ENCODE measurements at regions not wholly inside any gene's neighbourhood (a gene's known extent, or its start where the extent isn't known, plus 50 kb on each side); places are given as distances from the start of the nearest gene placed in this dataset.

DNA sequence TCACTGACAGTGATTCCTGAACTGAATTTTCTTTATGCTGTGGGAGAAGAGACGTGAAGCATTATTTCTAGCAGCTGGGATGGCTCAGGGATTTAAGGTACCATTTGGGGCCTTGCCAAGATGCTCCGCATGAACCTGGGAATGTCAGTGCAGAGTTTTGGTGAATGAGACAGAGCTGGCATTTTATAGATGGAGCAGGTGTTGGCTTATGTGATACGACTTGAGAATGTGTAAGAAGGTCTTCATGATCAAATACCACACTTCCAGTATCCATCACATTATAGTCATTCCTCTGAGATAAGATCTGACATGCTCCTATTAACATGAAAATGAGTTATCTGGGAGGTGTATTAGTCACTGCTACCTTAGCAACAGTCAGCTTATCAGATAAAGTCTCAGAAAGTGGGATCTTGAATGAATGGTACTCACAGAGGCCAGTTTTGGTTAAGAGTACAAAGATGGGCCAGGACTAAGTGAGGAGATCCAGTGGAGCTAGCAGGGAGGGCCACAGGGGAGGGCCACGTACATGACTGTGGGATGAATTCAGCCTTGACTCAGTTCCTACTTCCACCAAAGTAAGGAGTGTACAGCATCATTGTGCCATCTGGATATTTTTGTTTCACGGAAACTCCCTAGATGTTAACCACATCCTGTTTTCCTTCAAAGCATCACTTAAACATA is 116.7 kb downstream of the SPCS3 start:
- DNase-seq = peak; percentile 39
- no peaks in the 10 kb centered on the region for H3F3A ChIP-seq (ENCODE audit: insufficient read depth, low read length)
- H2AFZ ChIP-seq (ENCODE audit: low read length) = no peak overlapping the region
- H3K27me3 ChIP-seq (replicated peaks; ENCODE audit: insufficient read depth, low read length) = no peaks in the 10 kb centered on the region
- H3K4me1 ChIP-seq (ENCODE audit: low read length) = peaks cover 12% of the 10 kb centered on the region; the same call in 1 of the 2 replicates
- no peak overlapping the region for H3K4me3 ChIP-seq (ENCODE audit: low read length)
- no peaks in the 10 kb centered on the region for H3K9me2 ChIP-seq (replicated peaks; ENCODE audit: insufficient read depth, low read length)
- TF ChIP-seq, protein P1, sequence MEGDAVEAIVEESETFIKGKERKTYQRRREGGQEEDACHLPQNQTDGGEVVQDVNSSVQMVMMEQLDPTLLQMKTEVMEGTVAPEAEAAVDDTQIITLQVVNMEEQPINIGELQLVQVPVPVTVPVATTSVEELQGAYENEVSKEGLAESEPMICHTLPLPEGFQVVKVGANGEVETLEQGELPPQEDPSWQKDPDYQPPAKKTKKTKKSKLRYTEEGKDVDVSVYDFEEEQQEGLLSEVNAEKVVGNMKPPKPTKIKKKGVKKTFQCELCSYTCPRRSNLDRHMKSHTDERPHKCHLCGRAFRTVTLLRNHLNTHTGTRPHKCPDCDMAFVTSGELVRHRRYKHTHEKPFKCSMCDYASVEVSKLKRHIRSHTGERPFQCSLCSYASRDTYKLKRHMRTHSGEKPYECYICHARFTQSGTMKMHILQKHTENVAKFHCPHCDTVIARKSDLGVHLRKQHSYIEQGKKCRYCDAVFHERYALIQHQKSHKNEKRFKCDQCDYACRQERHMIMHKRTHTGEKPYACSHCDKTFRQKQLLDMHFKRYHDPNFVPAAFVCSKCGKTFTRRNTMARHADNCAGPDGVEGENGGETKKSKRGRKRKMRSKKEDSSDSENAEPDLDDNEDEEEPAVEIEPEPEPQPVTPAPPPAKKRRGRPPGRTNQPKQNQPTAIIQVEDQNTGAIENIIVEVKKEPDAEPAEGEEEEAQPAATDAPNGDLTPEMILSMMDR (IDR thresholded peaks at IDR 0.05; ENCODE audit: low read length) = no peak
- TF ChIP-seq EZH2 (optimal IDR thresholded peaks at IDR 0.05; ENCODE audit: low read depth, low read length) = no peak
- H3K4me2 ChIP-seq (ENCODE audit: low read depth, low read length) = no peak overlapping the region
- H3K79me2 ChIP-seq (ENCODE audit: low read length) = no peaks in the 10 kb centered on the region
- no peaks in the 10 kb centered on the region for H3K36me3 ChIP-seq (replicated peaks; ENCODE audit: insufficient read depth, low read length)
- H3K27ac ChIP-seq (ENCODE audit: low read length) = no peak overlapping the region
- H3K9me3 ChIP-seq (replicated peaks; ENCODE audit: insufficient read depth, low read length) = no peaks in the 10 kb centered on the region
- H4K20me1 ChIP-seq (ENCODE audit: insufficient read depth, low read length) = no peaks in the 10 kb centered on the region
- H3K9ac ChIP-seq (ENCODE audit: low read length) = no peak overlapping the region

DNA sequence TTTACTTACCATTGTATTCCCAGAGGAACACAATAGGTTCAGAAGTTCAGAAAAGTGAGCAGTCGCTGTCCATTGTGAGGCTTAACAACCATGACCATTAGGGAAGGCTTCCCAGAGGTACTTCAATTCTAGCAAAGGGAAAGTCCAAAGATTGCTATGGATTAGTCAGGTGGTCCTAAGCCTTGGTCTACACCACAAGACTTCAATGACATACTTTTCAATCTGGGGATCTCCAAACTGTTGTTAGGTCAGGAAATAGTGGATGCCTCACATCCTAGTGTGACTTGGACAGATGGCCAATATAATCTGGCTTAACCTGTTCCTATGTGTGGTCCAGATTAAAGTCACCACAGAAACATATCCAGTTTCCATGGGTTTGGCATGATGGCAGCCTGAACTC is 118.0 kb downstream of the SPCS3 start:
- TF ChIP-seq EZH2 (optimal IDR thresholded peaks at IDR 0.05; ENCODE audit: low read depth, low read length) (no peak), EZH2phosphoT487 (IDR thresholded peaks at IDR 0.05; ENCODE audit: low read length) (no peak)
- TF ChIP-seq, protein P1 (IDR thresholded peaks at IDR 0.05; ENCODE audit: low read length) = no peak
- no peaks in the 10 kb centered on the region for H4K20me1 ChIP-seq (ENCODE audit: insufficient read depth, low read length)
- no peak overlapping the region for H3K27ac ChIP-seq (ENCODE audit: low read length)
- H3K9me2 ChIP-seq (replicated peaks; ENCODE audit: insufficient read depth, low read length) = no peaks in the 10 kb centered on the region
- no peak overlapping the region for H3K4me3 ChIP-seq (ENCODE audit: low read length)
- no peak for DNase-seq
- H2AFZ ChIP-seq (ENCODE audit: low read length) = no peak overlapping the region
- H3K27me3 ChIP-seq (replicated peaks; ENCODE audit: insufficient read depth, low read length) = no peaks in the 10 kb centered on the region
- no peak overlapping the region for H3K9ac ChIP-seq (ENCODE audit: low read length)
- H3K36me3 ChIP-seq (replicated peaks; ENCODE audit: insufficient read depth, low read length) = no peaks in the 10 kb centered on the region
- peaks cover 12% of the 10 kb centered on the region; the same call in 1 of the 2 replicates for H3K4me1 ChIP-seq (ENCODE audit: low read length)
- no peaks in the 10 kb centered on the region for H3F3A ChIP-seq (ENCODE audit: insufficient read depth, low read length)
- H3K9me3 ChIP-seq (replicated peaks; ENCODE audit: insufficient read depth, low read length) = no peaks in the 10 kb centered on the region
- H3K79me2 ChIP-seq (ENCODE audit: low read length) = no peaks in the 10 kb centered on the region
- no peak overlapping the region for H3K4me2 ChIP-seq (ENCODE audit: low read depth, low read length)

DNA sequence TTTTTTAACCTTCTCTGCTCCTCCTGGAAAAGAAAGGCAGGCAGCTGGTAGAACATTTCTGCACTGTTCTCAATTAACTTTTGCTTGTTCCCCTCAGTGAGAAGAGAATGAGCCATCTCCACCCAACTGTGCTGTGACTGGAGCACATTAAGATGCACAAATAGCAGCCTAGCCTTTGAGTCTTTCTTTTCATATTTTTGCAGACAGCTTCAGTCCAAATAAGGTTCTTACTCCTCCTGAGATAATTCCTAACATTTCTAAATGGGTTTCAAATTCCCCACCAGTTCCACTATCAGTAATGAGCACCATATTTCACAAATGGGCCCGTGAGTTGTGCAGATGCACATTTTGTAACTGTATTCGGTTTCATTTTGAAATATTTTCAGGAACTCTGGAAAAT is 118.6 kb downstream of the SPCS3 start:
- H3K9me2 ChIP-seq (replicated peaks; ENCODE audit: insufficient read depth, low read length) = no peaks in the 10 kb centered on the region
- no peak overlapping the region for H3K27ac ChIP-seq (ENCODE audit: low read length)
- H3K4me3 ChIP-seq (ENCODE audit: low read length) = no peak overlapping the region
- no peak overlapping the region for H3K9ac ChIP-seq (ENCODE audit: low read length)
- no peaks in the 10 kb centered on the region for H4K20me1 ChIP-seq (ENCODE audit: insufficient read depth, low read length)
- no peaks in the 10 kb centered on the region for H3F3A ChIP-seq (ENCODE audit: insufficient read depth, low read length)
- TF ChIP-seq EZH2 (optimal IDR thresholded peaks at IDR 0.05; ENCODE audit: low read depth, low read length) (no peak), EZH2phosphoT487 (IDR thresholded peaks at IDR 0.05; ENCODE audit: low read length) (no peak)
- TF ChIP-seq, protein P1 (IDR thresholded peaks at IDR 0.05; ENCODE audit: low read length) = no peak
- no peak for DNase-seq
- no peaks in the 10 kb centered on the region for H3K36me3 ChIP-seq (replicated peaks; ENCODE audit: insufficient read depth, low read length)
- no peaks in the 10 kb centered on the region for H3K27me3 ChIP-seq (replicated peaks; ENCODE audit: insufficient read depth, low read length)
- H3K4me2 ChIP-seq (ENCODE audit: low read depth, low read length) = no peak overlapping the region
- H3K4me1 ChIP-seq (ENCODE audit: low read length) = peaks cover 12% of the 10 kb centered on the region; the same call in 1 of the 2 replicates
- no peaks in the 10 kb centered on the region for H3K79me2 ChIP-seq (ENCODE audit: low read length)
- H2AFZ ChIP-seq (ENCODE audit: low read length) = no peak overlapping the region
- H3K9me3 ChIP-seq (replicated peaks; ENCODE audit: insufficient read depth, low read length) = no peaks in the 10 kb centered on the region
